ENCODE measurements at regions not wholly inside any gene's neighbourhood (a gene's known extent, or its start where the extent isn't known, plus 50 kb on each side); places are given as distances from the start of the nearest gene placed in this dataset.

DNA sequence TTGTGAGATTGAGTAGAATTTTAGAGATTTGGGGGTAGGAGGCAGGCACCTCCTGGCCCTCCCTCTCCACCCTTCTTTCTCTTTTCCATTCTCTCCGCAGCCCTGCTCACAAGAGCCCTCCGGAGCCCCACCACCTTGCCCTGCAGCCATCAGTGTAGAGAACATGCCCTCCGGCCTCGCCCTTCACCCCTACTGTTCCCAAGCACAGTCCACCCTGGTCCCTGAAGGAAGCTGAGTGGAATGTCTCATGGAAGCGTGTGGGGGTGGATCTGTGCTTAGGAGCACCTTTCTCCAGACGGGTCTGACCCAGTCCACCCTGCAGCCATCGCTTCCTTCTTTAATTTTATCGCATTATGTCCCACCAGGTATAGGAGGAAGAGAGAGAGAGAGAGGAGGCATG is 267.1 kb downstream of the NSG2 start:
- DNase-seq: no peak

DNA sequence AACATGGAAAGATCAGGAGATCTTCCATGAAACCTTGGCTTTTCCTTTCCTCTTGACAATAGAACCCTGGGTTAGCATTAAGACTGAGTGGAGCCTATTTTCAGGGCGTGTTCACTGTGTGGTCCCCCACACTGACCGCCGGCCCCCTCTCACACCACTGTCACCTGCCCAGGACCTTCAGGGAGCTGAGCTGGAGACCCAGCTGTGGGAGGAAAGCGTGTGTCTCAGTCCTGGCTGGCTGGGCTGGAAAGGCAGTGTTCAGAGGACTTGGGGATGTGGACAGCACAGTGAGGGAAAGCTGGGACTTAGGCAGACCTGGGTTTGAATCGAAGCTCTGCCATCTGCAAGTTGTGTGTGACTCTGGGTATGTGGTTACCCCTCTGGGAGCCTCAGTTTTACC is 268.1 kb downstream of the NSG2 start:
- DNase-seq: no peak

DNA sequence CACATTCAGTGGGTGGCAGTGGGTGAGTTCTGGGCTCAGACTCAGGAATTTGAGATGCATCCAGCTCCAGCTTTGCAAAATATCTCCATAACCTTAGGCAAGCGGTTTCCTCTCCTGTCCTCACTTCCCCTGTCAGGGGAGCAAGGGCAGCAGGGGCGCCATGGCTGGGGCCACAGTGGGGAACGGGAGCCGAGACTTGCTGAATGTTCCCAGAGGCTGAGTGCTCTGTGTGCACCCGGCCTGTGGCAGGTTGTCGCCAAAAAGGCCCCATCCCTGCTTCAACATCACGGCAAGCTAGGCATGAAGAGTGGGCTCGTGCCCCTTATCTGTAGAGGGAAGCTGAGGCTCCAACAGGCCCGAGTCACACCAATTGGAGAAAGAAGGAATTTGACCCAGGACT is 268.8 kb downstream of the NSG2 start:
- DNase-seq: no peak

DNA sequence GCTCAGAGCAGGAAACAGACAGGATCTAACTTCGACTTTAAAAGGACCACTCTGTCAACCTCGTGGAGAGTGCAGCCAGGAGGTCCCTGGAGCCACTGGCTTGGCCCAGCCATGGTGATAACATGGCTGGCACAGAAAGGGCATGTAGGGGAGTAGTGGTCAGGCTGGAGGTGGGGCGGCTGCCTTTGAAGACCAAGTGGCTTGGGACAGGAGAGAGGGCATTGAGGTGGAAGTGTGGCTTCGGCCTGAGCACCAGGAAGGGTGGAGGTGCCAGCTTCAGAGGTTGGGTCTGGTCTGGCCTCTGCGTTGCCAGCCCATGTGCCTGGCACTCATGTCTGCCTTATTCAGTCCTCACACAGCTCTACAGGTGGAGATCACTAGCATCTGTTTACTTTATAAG is 270.0 kb downstream of the NSG2 start:
- DNase-seq: no peak

DNA sequence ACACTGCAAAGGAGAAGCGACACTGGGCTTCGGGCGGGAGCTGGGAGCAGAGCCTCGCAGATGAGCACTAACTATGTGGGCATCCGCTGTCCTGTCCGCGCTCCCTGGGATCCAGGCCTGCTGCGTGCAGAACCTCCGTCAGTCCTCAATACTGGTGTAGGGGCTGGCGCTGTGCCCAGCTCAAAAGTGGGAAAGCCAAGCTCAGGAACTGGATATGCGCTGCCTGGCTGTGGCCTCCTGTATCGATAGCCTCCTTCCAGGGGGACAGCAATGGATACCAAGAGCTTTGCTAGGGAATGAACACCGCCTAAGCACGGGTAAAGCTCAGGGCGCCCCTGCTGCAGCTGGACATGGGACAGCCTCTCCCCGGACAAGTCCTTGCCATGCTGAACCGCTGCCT is 270.4 kb downstream of the NSG2 start:
- DNase-seq: no peak

DNA sequence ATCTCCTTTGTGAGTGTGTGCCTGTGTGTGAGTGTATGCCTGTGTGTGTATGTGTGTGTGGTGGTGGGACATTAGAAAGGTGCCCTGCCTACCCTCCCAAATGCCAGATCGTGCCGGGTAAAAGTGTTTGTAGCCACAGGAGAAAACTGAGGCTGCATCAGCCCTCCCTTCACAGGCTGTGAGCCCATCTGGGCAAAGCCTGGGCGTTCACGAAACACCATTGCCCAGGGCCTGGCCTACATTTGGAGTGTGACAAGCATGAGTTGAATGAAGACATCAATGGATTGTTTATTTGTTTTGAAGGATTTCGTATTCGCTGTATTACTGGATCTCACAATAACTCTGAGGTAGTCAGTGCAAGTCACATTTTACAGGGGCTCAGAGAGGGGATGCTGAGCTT is 270.8 kb downstream of the NSG2 start:
- no peak for DNase-seq

DNA sequence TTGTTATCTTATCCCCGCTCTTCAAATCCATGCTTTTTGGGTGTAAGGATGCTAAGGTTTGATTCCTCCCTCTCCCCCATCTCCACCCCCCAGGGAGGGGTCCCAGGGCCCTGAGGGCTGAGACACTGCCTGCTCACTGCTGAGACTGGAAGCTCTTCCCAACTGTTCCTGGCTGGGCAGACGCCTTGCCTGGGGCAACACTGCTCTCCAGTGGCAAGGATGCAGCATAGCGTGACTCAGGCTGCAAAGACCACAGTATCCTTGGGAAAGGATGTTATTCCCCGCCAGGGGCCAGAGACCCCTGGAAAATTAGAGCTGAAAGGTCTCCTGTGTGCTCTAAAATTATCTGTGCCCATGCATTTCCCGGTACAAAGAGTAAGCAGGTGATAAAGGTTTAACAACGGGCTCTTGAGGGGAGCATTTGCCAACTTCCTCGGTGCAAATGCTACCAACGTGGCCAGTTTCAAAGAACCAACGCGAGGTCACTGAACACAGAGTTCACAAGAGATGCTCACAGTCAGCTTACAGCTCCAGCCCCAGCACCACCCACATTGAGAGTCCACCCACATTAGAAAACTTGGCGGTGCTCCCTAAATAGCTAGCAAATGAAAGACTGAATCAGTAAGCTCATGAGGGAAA is 271.9 kb downstream of the NSG2 start:
- no peak for DNase-seq

DNA sequence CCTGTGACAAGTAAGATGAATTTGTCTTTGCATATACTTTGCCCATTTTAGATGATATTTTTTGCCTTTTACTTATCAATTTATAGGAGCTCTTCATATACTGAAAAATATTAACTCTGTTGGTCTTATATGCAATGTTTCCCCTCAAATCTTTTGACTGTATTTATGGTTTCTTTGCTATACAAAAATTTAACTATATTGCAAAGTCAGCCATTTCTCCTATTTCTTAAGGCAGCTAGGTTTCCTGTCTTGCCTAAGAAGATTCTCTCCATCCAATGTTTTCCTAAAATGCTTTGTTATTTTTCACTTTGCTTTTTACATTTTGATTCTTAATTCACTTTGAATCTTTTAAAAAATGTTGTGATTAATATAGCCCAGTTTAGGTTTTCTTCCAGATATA is 273.1 kb downstream of the NSG2 start:
- no peak for DNase-seq

DNA sequence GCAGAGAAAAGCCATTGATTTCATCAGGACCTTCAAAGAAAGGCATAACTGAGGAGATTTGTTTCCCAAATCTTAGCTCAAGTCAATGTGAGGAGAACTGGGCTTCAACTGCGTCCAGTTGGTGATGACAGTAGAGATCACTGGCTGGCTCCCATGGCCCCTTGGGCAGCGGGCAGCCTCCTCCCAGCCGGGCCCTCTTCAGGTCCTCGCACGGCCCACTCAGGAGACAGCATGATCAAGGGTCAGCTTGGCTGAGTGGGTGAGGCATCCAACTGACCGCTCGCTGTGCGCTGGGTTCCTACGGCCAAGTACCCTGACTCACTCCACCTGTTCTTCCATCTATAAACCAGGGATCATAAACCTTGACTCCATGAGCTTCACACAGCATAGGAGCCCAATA is 274.0 kb downstream of the NSG2 start:
- DNase-seq: no peak

DNA sequence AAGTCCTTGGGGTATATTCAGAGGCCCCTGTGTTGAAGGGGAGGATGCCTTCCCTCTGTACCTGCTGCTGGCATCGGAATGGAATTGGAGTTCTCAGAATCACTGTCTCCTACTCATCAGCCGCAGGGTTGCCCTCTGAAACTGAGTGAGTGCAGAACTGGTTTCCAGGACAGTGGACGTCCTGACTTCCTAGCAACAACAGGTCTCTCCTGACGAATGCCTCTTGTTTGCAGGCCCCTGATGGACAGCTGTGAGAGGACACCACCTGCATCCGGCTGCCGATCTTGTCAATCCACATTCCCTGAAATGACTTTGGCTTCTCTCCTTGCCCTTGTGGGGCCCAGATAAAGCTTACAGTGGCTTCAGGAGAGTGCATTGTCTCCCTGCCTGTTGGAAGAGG is 274.5 kb downstream of the NSG2 start:
- no peak for DNase-seq

DNA sequence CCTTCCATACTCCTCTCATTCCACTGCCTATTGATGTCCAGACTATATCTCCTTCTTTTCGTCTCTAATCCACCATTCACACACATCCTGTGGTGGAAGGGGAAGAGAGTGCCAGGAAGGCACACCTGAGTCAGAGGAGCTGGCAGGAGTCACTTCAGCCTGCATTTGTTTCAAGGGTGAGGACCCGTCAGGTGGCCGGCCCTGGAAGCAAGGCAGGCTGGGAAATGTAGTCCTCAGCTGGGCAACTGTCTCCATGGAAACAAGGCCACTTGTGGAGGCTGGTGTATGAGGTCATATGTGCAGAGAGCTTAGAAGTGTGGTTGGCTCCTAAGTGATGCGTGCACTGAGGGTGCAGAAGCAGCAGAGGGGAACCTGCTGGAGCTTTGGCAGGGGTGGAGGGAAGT is 278.4 kb downstream of the NSG2 start:
- DNase-seq: peak; percentile 63

DNA sequence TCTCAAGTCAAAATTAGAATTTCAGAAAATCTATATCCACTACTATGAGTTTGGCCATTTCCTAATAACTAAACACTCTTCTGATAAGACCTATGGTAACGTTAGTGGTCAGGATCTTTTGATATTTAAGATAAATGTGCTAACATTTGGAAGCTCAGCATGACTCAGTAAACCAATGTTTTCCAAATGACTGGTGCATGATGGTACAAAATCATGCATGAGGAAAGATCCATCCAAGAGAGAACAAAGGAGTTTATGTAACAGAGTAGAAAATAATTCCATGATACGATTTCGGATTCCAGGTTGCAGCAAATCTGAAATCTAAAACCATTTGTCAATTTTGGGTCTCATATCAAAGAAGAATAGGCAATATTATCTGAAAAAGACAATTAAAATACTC is 279.2 kb downstream of the NSG2 start:
- DNase-seq: no peak

DNA sequence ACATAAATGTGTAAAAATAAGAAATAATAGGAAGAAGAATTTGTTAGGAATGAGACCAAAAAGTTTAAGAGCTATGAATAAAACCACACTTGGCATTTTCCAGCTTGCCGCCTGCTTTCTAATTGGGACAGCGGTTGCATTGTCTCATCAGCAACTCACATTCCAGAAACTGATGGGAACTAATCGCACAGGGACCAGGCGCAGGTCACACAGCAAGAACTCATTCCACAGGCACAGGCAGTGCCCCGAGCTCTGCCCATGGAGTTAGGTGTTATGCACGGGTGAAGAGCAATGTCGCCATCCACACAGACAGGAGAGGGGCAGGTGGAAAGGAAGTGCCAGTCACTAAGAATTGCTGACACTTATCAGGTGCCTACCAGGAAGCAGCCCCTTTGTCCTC is 279.9 kb downstream of the NSG2 start:
- DNase-seq: no peak

DNA sequence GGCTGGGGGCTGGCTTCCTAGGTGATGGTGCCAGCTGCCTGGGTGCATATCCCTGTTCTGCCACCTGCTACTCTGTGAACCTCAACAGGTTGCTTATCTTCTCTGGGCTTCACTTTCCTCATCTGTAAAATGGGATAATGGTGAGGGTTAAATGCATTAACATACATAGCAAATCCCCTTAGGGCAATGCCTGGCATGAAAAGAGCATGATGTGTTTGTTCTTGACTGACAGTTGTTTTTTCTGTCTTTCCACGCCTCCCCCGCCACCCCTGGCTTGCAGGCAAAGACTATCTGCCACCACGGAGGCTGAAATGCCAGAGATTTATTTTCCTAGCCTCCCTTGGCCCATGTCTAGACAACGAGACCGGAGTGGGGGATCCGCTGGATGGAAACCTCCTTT is 280.5 kb downstream of the NSG2 start:
- DNase-seq: no peak

DNA sequence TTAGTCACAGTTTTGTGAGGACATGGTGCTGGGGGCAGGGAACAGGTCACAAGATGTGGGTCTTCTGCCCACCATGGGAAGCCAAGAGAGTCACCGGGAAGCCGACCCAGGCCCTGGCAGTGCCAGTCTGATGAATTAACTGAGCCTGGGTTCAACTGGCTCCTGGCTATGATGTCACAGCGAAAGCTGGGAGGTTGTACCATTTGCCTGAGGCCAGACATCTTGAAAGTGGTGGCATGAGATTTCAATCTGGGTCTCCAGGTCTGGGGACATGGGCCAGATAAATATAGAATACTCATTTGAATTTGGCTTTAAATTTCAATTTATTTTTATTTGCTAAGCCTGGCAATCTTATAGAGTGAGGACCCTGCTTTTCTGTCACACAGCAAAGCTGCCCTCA is 280.9 kb downstream of the NSG2 start:
- no peak for DNase-seq

DNA sequence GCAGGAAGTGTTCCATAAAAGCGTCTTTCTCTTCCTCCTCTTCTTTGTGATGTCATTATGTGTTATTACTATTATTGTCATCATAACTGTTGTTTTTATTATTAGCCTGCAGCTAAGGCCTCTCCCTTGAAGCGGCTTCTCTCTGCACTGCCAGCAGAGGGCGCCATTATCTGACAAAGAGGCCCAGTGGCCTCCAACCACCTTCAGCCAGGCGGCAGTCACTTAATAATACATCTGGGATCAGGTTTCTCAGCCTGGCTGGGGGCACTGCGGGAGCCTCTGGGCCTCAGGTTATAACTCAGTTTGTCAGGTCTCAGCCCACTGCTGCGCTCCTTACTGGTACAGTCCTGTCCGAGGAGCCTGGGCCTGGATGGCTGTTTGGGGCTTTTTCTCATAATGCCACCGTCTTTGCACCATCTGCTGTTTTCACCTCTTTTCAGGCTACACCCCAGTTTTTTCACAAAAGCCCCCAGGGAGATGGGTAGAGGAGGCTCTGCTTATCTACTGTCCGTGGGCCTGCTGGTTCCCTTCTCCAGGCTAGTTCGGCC is 281.9 kb downstream of the NSG2 start:
- DNase-seq: peak; percentile 76

DNA sequence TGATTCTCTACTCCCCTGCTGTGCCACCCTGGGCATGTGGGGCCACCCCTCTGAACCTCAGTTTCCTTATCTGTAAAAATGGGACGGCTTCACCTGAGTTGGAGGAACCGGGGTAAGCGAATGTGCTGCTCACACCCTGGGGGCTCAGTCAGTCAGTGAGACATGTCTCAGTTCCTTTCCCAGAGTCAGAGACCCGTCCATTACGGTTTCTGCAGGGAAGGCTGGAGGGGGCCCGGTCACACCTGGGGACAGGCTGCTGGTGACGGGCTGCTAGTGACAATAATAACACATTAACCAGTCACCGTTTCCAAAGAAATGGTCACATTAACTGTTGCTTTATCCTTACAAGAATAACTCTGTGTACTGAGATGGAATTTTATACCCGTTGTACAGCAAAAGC is 282.4 kb downstream of the NSG2 start:
- DNase-seq: no peak

DNA sequence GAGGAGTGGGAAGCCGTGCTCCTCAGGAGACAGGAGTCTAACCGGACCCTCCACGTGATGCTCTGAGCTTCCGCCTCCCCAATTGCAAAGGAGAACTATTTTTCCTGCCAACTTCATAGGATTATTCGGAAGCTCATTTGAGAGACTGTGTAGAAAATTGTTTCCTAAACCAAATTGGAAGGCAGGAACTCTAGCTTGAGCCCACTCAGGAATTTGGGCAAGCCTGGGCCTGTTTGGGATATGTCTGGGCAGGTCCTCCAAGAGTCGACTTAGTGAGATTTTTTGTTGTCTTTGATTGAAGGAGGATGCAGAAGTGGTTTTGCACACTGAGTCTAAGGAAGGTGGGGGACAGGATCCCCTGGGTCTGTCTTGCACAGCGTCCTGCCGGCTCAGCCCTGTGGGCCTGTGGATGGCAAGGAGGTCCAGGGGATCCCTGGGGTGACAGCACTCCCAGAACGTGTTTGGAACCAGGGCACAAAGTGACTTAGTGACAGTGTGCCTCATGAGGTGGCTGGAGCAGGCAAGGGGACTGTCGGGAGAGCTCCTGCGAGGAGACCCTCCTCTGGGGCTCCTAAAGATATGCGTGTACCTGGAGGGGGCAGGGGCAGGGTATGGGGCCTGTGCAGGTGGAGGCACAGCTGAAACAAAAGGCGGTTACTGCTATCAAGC is 283.3 kb downstream of the NSG2 start:
- no peak for DNase-seq

DNA sequence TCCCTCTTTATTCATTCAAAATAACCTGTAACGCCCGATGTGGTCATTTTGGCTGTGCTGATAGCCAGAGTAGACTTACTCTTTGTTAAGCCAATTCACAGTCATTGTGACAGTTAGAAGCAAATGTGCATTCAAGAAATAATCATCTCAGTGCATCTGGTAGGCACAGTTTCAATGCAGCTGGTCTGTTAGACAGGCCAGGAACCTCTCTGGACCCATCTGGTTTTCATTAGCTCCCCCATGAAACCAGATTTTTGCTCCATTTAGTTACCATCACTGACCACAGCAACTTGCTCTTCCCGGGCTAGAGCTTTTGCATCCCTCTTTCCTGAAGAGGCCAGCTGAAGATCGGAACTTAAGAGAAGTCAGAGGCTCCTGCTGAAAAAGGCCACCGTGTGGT is 284.2 kb downstream of the NSG2 start:
- DNase-seq: no peak

DNA sequence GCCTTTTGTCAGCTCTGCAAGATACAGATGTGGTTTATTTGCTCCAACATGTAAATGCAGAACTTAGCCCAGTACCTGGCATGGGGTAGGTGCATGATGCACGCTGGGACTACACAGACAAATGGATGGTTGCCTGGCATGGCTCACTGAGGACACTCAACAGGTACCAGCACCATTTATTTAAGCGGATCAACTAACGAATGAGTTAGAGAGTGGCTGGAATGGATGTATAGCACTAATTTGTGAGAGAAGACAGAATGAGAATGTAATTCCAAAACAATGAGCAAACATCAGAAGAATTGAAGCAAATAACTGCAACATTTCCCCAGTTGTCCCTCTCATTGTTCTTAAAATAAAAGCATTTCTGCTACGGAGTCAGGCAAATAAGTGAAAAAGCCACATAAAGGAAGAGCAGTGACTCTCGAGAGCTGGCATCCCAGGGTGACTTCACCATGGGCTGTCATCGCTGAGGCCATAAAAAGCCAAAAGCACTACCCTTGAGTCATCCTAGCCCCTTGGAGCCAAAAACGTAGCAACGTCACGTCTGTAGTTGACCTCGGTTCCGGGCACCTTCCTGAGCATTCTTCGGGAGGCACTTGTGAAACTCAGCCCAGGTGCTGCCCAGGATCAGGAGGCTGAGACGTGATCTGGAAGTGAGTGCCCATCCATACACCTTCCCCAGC is 290.3 kb downstream of the NSG2 start:
- no peak for DNase-seq

DNA sequence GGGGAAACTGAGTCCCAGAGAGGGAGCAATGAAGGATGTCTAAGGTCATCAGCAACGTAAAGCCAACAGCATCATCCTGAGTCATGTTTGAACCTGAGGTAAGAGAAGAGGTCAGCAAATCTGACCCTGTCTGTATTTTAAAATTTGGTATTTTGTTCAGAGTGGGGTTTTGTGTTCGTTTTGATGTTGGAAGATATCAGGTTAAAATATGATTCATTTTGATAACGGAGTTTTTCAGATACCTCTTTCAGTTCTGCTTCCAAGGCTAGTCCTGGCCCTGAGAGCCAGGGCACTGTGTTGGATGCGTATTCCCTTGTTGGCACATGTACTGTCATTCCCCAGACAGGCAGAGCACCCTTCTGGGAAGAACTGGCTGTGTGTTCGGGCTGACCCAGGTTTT is 291.0 kb downstream of the NSG2 start:
- DNase-seq: no peak

DNA sequence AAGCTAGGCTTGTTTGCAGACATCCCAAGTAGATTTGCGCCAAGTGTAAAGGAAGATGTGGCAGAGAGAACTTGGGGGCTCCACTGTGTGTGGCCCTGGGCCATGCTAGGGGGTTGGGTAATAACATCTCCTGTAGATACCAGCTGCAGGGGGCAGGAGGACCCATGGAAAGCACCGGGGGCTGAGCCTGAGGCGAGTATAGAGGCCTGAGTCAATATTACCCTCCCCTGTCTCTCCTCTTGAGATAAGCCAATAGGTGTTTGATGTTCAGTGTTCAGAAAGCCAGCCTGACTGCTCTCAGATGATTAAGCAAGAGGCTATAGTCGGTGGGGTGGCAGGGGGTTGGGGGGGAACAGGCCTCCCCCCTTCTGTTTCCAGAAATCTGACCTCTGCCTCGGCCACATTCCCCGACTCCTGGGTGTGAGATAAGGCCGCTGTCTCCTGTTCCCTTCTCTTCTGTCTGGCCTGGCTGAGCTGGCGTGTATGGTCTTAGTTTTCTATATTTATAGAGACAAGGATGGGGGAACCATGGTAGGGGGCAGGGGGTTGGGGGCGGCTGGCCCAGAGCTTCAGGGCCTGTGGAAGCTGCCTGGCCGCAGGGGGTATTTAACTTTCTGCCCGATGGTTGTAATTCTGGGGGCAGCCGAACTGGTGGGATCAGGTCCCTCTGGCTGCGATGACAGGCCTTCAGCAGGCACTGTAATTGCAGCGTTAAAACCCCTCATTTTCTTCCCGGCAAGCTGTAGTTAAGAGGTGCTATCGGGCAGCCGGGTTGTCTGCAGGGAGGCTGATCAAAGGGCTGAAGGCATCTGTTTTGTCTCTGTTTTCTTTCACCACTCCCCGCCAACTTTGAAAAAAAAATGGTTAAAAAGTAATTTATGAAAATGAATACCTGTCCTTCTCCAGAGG is 292.0 kb downstream of the NSG2 start:
- DNase-seq: no peak

Data from NCI-H187 treated with DMSO at 0.1 percent for 48 hours (cell line).